Chondrocyte (in vitro differentiated cells): ENCODE measurements at regions not wholly inside any gene's neighbourhood (a gene's known extent, or its start where the extent isn't known, plus 50 kb on each side); places are given as distances from the start of the nearest gene placed in this dataset.

Experiments
- DNase-seq: peaks from one replicate; pipeline ENCODE4 v3.0.0; 2021; ENCODE audit warnings: mixed read lengths, low spot score
- H3K27ac Mint-ChIP-seq: one replicate; pipeline ENCODE4 v1.8.0; 2021; ENCODE audit warnings: mild to moderate bottlenecking, moderate library complexity, mixed read lengths; ENCODE audit not compliant: unreplicated experiment
- H3K27me3 Mint-ChIP-seq: 2 replicates; pipeline ENCODE4 v1.8.0; 2021; ENCODE audit warnings: low read depth, mixed read lengths
- H3K36me3 Mint-ChIP-seq: 2 replicates; pipeline ENCODE4 v1.8.0; 2021; ENCODE audit warnings: low read depth, mixed read lengths
- H3K4me1 Mint-ChIP-seq: 2 replicates; pipeline ENCODE4 v1.8.0; 2021; ENCODE audit warnings: low read depth, mild to moderate bottlenecking, mixed read lengths
- H3K4me3 Mint-ChIP-seq: one replicate; pipeline ENCODE4 v1.8.0; 2021; ENCODE audit warnings: mild to moderate bottlenecking, moderate library complexity, mixed read lengths; ENCODE audit not compliant: unreplicated experiment
- H3K9me3 Mint-ChIP-seq: 2 replicates; pipeline ENCODE4 v1.8.0; 2021; ENCODE audit warnings: low read depth, mixed read lengths
- CTCF ChIP-seq: fragments of 200-600 bp; sonication (generic); IDR thresholded peaks from 2 replicates; pipeline ENCODE4 v1.5.0; 2021; ENCODE audit warnings: antibody characterized with exemption, mild to moderate bottlenecking, moderate library complexity

- Mint-ChIP-seq H3K36me3 (no peaks in the 10 kb centered on the region), H3K4me3 (no peak overlapping the region), H3K4me1 (no peaks in the 10 kb centered on the region), H3K27me3 (peaks cover 19% of the 10 kb centered on the region), H3K27ac (no peak overlapping the region), H3K9me3 (no peaks in the 10 kb centered on the region)
- no peak for TF ChIP-seq CTCF
- no peak for DNase-seq
Measured at GRCh38 chr5:87787625-87788256, 375.0 kb upstream of the CCNH start.

- H3K36me3 Mint-ChIP-seq, result no peaks in the 10 kb centered on the region
- no peak overlapping the region for H3K4me3 Mint-ChIP-seq
- H3K27ac Mint-ChIP-seq, result no peak overlapping the region
- no peaks in the 10 kb centered on the region for H3K9me3 Mint-ChIP-seq
- no peak for DNase-seq
- peaks cover 22% of the 10 kb centered on the region for H3K27me3 Mint-ChIP-seq
- TF ChIP-seq CTCF, result no peak
- no peaks in the 10 kb centered on the region for H3K4me1 Mint-ChIP-seq
Measured at GRCh38 chr5:87787086-87787485, 374.4 kb upstream of the CCNH start.

- Mint-ChIP-seq H3K36me3 (no peaks in the 10 kb centered on the region), H3K4me3 (no peak overlapping the region), H3K9me3 (no peaks in the 10 kb centered on the region), H3K27me3 (peaks cover 27% of the 10 kb centered on the region), H3K4me1 (no peaks in the 10 kb centered on the region), H3K27ac (no peak overlapping the region)
- no peak for DNase-seq
- no peak for TF ChIP-seq CTCF
Measured at GRCh38 chr5:87786471-87786870, 373.7 kb upstream of the CCNH start.

- no peak for TF ChIP-seq CTCF
- no peak for DNase-seq
- Mint-ChIP-seq H3K36me3 (no peaks in the 10 kb centered on the region), H3K4me1 (peaks cover 4% of the 10 kb centered on the region), H3K27ac (no peak overlapping the region), H3K27me3 (peaks cover 30% of the 10 kb centered on the region), H3K9me3 (no peaks in the 10 kb centered on the region), H3K4me3 (no peak overlapping the region)
Measured at GRCh38 chr5:87785554-87786335, 373.0 kb upstream of the CCNH start.

GRCh38 chr5:87784879-87785495 is 372.3 kb upstream of the CCNH start:
- H3K4me3 Mint-ChIP-seq, result no peak overlapping the region
- H3K27me3 Mint-ChIP-seq, result peaks cover 30% of the 10 kb centered on the region

More at GRCh38 chr5:87784879-87785495, 372.3 kb upstream of the CCNH start:
- DNase-seq, result no peak
- Mint-ChIP-seq H3K27ac (no peak overlapping the region), H3K9me3 (no peaks in the 10 kb centered on the region), H3K36me3 (no peaks in the 10 kb centered on the region), H3K4me1 (peaks cover 4% of the 10 kb centered on the region)
- TF ChIP-seq CTCF, result no peak
